T-helper 2 cell treated with Interferon-gamma antibody and Interleukin-4, amounts not matched to agents 100 ng/mL and 5 ng/mL, for 36 hours (primary cell): ENCODE measurements at regions not wholly inside any gene's neighbourhood (a gene's known extent, or its start where the extent isn't known, plus 50 kb on each side); places are given as distances from the start of the nearest gene placed in this dataset.

Experiments
- intact Hi-C: fragments of 100-400 bp; cut with micrococcal nuclease; formaldehyde crosslinking; loops from one replicate; pipeline ENCODE4 v1.15.1; 2023

GRCh38 chr13:22053053-22053452 is 382.2 kb downstream of the FGF9 start:
- intact Hi-C loops: no loop called here

- intact Hi-C loops: no loop called here
These were observed 384.4 kb downstream of the FGF9 start for GRCh38 chr13:22055259-22055658.

DNA sequence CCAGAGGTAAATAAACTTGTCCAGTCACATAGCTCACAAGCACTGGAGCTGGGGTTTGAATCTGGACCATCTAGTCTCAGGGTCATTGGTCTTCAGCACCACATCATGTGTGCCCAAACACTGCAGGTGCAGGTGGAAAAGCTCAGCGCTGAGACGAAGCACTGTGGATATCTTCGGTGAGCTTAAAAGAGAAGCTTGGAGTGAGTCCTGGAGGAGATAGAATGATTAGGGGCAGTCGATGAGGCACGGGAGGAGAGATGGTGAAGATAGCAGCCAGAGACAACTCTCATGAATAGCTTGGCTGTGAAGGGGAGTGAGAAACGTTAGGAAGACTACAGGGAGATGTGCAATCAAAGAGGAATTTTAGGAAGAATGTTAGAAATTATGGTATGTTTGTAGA is 389.3 kb downstream of the FGF9 start:
- intact Hi-C loops: loop anchor here (5.0 to 10.0 kb wide), 2 partner anchors 102 to 385 kb away; partner anchors contain the start of gene FGF9

DNA sequence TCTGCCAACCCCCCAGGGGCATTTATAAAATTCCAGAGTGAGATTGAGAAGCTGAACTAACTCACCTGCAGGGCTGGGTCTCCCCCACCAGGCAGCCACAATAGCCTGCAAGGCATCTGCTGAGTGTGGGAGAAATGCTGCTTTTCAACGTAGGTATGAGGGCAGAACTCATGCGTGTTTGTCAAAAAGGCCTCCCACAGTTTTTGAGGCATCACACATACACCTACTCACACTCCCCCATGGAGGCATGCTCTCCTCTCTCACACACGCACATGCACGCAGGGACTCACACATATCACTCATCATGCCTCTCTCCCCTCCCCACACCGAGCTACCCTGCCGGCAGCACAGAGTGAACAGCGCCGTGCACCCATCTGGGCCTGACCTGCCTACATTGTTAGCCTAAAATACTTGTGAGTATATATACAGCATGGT is 390.5 kb downstream of the FGF9 start:
- intact Hi-C loops: loop anchor here (5.0 to 10.0 kb wide), 2 partner anchors 101 to 387 kb away; partner anchors contain the start of gene FGF9

DNA sequence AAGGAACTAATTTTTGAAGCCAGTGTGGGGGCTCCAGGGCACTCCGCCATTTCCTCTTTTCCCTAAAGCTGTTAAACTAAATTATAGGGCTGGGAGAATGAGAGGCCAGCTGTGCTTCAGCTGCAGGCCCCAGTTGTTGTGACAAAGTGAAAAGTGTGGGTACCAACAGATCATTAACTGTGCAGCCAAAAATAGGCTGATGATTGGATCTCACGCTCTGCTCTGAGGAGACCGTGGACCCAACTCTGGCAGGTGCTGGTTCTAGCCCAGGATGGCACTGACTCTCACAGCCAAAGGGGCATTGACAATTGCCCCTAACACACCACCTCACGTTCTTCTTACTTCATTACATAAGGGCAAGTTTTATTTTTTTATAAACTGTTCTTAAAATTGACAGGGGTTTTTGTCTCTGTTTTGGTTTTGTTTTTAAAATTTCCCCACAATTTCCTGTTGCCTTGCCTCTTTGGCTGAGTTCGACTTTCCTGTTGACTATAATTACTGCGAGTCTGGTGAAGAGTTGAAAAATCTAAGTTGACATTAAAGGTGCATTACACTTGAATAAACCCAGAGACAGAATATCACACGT is 391.0 kb downstream of the FGF9 start:
- intact Hi-C loops: loop anchor here (1.0 to 10.0 kb wide), 3 partner anchors 52 to 387 kb away; partner anchors contain the start of gene FGF9

- intact Hi-C loops: loop anchor here (1.0 to 10.0 kb wide), 3 partner anchors 52 to 388 kb away; partner anchors contain the start of gene FGF9
These were observed 391.8 kb downstream of the FGF9 start for GRCh38 chr13:22062478-22063205.

DNA sequence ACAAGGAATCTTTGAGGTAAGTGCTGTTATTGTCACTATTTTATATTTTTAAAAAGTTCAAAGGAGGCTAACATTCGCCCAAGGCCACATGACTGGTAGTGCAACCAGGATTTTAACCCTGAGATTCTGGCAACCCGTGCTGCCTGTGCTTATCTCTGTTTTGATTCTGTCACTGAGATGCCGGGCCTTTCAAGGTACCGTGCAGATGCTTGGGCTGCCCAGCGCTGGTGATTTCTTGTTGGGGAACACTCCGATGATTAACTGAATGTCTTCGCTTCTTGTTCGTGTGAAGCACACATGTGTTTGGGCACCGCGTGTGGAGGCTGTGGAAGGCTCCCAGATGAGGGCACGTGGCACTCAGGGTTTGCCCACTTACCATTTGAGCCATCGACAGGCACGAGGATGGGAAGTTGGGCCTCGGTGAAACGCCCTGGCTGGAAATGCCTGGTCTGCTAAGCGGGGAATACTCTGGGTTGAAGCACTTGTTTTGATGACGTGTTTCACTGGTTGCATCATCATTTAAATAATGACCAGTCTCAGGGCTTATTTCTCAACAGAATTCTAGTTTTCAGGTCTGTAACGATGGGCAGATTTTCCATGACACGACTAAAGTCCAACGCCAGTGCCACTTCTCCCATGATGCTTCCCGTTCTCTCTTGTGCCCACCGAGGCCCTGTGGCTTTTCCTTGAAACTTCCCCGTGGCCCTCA is 392.7 kb downstream of the FGF9 start:
- intact Hi-C loops: loop anchor here (5.0 to 10.0 kb wide), 2 partner anchors 99 to 389 kb away; partner anchors contain the start of gene FGF9

GRCh38 chr13:22064854-22065620 is 394.2 kb downstream of the FGF9 start:
- intact Hi-C loops: loop anchor here (5.0 to 10.0 kb wide), 2 partner anchors 97 to 390 kb away; partner anchors contain the start of gene FGF9

- intact Hi-C loops: no loop called here
These were observed 402.8 kb downstream of the FGF9 start for GRCh38 chr13:22073718-22074117.

- intact Hi-C loops: no loop called here
These were observed 403.5 kb downstream of the FGF9 start for GRCh38 chr13:22074403-22074802.

- intact Hi-C loops: no loop called here
These were observed 405.8 kb downstream of the FGF9 start for GRCh38 chr13:22076658-22077057.

- intact Hi-C loops: no loop called here
These were observed 406.4 kb downstream of the FGF9 start for GRCh38 chr13:22077205-22077683.

DNA sequence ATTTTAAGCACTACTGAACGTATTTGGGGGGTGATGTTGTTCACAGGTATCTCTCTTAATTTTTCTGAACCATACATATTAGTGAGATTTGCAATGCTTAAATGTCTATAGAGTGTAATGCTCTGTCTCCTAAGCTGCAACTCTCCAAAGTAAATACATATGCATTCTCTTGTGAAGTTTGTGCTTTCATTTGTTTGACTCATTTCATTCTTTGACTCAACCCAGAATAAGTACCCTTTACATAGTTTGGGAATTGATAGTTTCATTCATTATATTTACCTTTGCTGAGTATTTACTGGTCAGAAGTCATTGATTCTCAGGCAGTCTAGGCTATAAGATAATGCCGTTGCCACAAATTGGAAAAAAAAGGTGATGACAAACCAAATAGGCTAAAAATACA is 406.9 kb downstream of the FGF9 start:
- intact Hi-C loops: no loop called here

- intact Hi-C loops: no loop called here
These were observed 409.1 kb downstream of the FGF9 start for GRCh38 chr13:22079961-22080360.

DNA sequence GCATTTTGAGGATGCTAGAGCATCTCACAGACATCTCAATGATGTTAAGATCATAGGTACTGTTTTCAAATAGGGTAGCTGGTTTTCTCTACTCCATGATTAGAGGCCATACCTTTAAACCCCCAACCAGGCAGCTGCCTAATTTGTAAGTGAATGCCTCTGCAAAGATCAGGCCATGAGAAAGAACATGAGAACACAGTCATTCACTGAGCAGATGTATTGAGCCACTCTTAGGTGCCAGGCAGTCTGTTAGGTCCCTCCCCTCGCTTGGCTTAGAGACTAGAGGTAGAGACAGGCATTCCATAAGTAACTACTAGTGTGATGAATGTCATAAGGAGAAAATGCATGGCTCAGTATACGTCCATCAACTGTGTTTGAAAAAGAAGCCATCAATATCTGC is 410.0 kb downstream of the FGF9 start:
- intact Hi-C loops: no loop called here

- intact Hi-C loops: no loop called here
These were observed 410.6 kb downstream of the FGF9 start for GRCh38 chr13:22081430-22081829.

DNA sequence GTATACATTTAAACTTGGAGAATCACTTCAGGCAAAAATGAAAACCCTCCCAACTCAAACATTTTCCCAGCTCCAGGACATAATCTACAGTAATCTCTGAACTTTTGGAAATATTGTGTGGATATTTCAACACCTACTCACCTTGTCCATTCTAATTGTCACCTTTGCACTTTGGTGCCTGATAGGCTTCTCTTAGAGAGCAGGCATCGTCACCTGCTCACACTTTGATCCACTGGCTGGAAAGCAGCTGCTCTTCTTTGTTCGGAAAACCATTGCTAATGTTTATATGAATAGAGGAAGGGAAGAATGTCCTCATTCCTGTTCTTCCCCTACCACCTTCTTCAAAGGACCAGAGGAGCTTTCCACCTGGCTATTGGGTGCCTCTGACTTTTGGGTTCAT is 411.2 kb downstream of the FGF9 start:
- intact Hi-C loops: loop anchor here (2.0 kb wide), 1 partner anchor 33 kb away; no protein-coding TSS in a partner anchor

- intact Hi-C loops: loop anchor here (2.0 kb wide), 1 partner anchor 32 kb away; no protein-coding TSS in a partner anchor
These were observed 411.7 kb downstream of the FGF9 start for GRCh38 chr13:22082437-22083100.

- intact Hi-C loops: no loop called here
These were observed 414.1 kb downstream of the FGF9 start for GRCh38 chr13:22085001-22085400.

DNA sequence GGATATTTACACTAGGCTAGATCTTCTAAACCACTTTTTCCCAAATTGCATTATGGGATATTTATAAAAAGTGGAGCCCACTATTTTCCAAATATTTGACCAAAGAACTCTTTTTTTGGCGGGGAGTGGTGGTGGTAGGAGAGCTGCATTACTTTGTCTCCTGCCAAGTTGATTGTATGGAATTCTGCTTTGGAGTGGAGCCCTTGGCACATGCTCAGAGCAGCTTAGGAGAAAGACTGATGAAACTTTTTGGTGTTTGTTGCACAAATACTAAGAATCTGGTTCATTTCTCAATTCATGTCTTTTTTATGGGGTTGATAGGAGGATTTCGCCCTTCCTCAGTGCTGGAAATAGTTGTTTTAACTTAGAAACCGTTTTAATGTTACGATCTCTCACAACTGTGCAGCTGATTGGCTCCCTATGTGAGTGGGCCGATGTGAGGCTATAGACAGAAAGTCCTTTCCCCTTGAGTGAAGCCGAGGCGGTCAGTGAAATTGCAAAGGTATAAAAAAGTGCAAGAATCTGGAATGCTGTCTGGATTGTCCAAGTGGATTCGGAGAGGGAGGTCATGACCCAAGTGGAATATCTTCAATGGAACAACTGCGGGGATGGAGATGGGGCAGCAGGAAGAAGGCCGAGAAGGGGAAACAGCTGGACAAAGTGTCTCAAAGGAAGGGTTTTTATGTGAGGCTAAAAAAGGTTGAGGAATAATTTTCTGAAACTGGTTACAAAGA is 415.9 kb downstream of the FGF9 start:
- intact Hi-C loops: no loop called here
